SU-DHL-6 (cell line): ENCODE measurements at regions not wholly inside any gene's neighbourhood (a gene's known extent, or its start where the extent isn't known, plus 50 kb on each side); places are given as distances from the start of the nearest gene placed in this dataset.

ENCODE experiments used
- EZH2phosphoT487 ChIP-seq: fragments of 200-600 bp; sonication (generic), shearing (Covaris generic); conservative IDR thresholded peaks from 2 replicates; pipeline ENCODE4 v1.6.1; 2018; ENCODE audit warnings: mild to moderate bottlenecking, antibody characterized with exemption, low read length, moderate library complexity, mixed read lengths
- TF ChIP-seq, protein P1 (sequence below): fragments of 200-600 bp; sonication (generic); IDR thresholded peaks from one replicate; pipeline ENCODE4 v1.5.1; 2017; ENCODE audit warnings: antibody characterized with exemption, mild to moderate bottlenecking, low read length, moderate library complexity; ENCODE audit not compliant: insufficient read depth, poor library complexity, severe bottlenecking

DNA sequence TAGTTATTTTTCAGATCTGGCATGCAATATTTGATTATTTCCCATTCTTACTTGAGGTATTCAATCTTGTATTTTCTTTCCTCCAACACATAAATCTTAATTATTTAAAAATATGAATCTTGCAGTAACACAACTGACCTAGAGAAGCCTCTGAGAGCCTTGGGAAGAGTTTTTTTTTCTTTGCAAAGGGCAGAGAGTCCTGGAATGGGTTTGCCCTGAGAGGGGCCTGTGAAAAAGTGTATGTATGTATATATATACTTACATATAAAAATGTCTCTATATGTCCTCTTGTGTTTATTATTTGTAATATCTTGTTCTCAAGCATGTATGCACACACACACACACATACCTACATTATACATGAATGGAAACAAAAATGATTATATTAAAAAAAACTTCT lies 801.2 kb upstream of the SLITRK1 start:
- TF ChIP-seq EZH2phosphoT487, result no peak
- TF ChIP-seq, protein P1, sequence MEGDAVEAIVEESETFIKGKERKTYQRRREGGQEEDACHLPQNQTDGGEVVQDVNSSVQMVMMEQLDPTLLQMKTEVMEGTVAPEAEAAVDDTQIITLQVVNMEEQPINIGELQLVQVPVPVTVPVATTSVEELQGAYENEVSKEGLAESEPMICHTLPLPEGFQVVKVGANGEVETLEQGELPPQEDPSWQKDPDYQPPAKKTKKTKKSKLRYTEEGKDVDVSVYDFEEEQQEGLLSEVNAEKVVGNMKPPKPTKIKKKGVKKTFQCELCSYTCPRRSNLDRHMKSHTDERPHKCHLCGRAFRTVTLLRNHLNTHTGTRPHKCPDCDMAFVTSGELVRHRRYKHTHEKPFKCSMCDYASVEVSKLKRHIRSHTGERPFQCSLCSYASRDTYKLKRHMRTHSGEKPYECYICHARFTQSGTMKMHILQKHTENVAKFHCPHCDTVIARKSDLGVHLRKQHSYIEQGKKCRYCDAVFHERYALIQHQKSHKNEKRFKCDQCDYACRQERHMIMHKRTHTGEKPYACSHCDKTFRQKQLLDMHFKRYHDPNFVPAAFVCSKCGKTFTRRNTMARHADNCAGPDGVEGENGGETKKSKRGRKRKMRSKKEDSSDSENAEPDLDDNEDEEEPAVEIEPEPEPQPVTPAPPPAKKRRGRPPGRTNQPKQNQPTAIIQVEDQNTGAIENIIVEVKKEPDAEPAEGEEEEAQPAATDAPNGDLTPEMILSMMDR, result no peak
